ENCODE measurements at regions not wholly inside any gene's neighbourhood (a gene's known extent, or its start where the extent isn't known, plus 50 kb on each side); places are given as distances from the start of the nearest gene placed in this dataset.

DNA sequence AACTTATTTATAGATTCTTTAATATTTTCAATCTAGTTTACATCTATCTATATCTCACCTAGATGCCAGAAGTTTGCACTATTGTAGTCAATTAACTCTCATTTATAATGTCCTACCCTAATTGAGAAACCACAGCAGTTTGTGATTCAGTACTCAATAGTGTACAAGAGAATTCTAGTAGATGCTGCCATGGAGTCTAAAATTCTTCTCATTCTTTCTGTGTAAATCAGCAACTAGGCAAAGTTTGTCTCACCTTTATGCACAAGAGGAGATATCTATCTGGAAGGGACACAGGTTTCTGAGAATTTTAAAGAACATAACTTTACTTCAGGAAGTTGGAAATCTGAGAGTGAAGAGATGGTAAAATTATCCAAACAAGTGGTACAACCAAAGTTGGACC lies 173.0 kb upstream of the FBXL7 start:
- no peak for DNase-seq (ENCODE audit: low read depth)
- H3K4me3 ChIP-seq (ENCODE audit: low read depth, low read length) = no peak overlapping the region
- TF ChIP-seq, protein P1, sequence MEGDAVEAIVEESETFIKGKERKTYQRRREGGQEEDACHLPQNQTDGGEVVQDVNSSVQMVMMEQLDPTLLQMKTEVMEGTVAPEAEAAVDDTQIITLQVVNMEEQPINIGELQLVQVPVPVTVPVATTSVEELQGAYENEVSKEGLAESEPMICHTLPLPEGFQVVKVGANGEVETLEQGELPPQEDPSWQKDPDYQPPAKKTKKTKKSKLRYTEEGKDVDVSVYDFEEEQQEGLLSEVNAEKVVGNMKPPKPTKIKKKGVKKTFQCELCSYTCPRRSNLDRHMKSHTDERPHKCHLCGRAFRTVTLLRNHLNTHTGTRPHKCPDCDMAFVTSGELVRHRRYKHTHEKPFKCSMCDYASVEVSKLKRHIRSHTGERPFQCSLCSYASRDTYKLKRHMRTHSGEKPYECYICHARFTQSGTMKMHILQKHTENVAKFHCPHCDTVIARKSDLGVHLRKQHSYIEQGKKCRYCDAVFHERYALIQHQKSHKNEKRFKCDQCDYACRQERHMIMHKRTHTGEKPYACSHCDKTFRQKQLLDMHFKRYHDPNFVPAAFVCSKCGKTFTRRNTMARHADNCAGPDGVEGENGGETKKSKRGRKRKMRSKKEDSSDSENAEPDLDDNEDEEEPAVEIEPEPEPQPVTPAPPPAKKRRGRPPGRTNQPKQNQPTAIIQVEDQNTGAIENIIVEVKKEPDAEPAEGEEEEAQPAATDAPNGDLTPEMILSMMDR (IDR thresholded peaks at IDR 0.05; ENCODE audit: low read depth, low read length, missing control alignments) = no peak

DNA sequence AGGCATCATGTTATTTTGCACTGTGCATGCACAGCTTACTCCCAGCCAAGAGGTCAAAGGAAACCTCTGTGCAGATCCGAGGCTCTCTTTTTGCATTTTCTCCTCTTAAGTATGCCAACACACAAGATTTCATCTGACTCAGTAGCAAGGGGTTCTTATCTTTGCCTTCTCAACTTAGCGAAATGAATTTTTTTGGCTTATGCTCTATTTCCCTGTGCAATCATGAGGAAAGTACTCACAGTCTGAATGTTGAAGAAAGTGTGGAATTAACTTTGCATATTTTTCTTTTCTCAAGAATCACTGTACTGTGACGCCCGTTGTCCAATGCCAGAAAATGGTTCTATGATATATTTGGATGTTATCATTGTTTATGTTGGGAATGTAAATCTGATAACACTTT lies 173.5 kb upstream of the FBXL7 start:
- TF ChIP-seq, protein P1 (IDR thresholded peaks at IDR 0.05; ENCODE audit: low read depth, low read length, missing control alignments) = no peak
- DNase-seq (ENCODE audit: low read depth) = no peak
- H3K4me3 ChIP-seq (ENCODE audit: low read depth, low read length) = no peak overlapping the region

DNA sequence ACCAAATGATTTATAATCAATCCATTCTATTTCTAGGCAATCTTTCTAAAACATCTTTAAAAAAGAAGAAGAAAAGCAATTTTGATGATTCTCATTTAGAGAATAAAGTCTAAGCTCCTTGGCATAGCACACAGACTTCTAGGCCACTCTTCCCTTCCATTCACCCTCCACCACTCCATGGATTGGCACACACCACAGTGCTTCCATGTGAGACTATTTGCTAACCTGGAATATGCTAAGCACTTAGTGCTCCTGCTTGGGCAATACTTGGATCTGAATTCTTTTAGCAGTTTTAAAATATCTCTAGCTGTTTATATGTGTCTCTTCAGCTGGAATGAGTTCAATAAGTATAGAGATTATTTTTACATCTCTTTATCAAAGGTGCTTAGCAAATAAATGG lies 177.6 kb upstream of the FBXL7 start:
- H3K4me3 ChIP-seq (ENCODE audit: low read depth, low read length) = no peak overlapping the region
- TF ChIP-seq, protein P1 (IDR thresholded peaks at IDR 0.05; ENCODE audit: low read depth, low read length, missing control alignments) = no peak
- no peak for DNase-seq (ENCODE audit: low read depth)

DNA sequence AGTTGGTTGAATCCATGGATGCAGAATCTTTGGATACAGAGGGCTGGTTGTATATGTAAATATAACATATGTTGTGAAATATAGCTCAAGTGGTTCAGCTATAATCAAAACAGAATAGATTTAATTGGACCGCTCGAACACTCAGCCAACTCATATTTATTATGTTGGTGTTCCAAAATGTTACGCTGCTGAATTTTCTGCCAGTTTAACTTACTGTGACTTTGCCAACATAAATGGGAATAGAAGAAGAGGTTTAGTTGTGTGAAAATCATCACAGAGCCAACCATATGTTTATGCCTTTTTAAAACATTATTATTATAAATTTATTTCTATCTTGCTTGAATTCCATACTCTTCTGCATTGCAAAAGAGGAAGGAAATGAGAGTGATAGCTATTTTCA lies 178.2 kb upstream of the FBXL7 start:
- TF ChIP-seq, protein P1 (IDR thresholded peaks at IDR 0.05; ENCODE audit: low read depth, low read length, missing control alignments) = no peak
- H3K4me3 ChIP-seq (ENCODE audit: low read depth, low read length) = no peak overlapping the region
- DNase-seq (ENCODE audit: low read depth) = no peak

DNA sequence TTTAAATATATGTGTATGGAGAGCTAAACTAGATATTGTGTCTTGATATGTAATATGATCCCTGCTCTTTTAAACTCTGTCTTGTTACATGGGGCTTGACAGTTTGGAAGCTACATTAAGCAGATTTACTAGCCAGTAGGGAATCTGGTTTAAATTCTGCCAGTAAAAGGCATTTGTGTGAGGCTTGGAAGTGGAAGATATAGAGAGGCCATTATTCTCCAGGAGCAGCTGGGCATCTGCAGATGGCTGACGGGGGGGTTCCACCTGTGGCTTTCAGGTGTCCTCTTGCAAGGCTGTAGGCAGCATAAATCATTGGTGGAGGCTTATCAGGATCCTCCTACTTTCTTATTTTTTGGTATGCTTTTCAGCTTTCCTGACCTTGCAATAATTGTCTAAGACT lies 179.1 kb upstream of the FBXL7 start:
- TF ChIP-seq, protein P1 (IDR thresholded peaks at IDR 0.05; ENCODE audit: low read depth, low read length, missing control alignments) = no peak
- no peak for DNase-seq (ENCODE audit: low read depth)

DNA sequence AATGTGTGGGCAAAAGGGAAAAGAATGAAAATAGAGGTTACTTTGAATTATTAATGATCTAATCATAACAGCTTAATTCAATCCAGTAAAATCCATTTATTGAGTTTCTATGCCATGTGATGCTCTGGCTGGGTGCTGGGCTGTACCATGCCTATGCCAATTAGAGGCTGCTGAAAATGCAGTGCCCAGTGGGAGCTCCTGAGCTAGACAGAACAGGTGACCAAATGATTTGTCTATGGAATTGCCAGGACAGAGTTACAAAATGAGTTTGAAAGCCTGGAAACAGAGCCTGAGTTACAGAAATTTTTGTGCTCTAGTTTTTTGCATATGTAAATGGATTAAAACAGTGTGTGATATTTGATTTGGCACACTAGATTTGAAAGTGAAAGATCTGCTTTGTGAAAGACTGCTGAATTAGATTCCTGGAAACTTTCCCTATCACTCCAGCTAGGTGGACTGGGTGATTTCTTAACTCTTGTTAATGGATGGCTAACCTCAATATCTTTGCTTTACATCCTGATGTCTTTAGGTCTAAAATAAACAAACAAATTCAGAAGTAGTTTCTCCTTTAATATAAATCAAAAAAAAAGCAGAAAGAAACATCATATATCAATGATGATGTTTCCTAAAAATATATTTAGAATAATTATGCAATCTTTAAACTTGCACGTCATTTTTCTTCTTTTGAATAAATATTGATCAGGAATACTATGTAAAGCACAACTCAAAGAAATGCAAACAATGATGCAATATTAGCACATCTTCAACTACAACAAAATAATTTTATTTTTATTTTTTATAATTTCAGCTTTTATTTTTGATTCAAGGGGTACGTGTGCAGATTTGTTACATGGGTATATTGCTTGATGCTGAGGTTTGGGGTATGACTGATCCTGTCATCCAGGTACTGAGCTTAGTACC lies 194.8 kb upstream of the FBXL7 start:
- no peak overlapping the region for H3K4me3 ChIP-seq (ENCODE audit: low read depth, low read length)
- DNase-seq (ENCODE audit: low read depth) = no peak
- TF ChIP-seq, protein P1 (IDR thresholded peaks at IDR 0.05; ENCODE audit: low read depth, low read length, missing control alignments) = no peak

More for the DNA sequence above, 179.1 kb upstream of the FBXL7 start:
- H3K4me3 ChIP-seq (ENCODE audit: low read depth, low read length) = no peak overlapping the region
